ENCODE measurements at regions not wholly inside any gene's neighbourhood (a gene's known extent, or its start where the extent isn't known, plus 50 kb on each side); places are given as distances from the start of the nearest gene placed in this dataset.
"Not testable (repeated sequence)": the region's sequence is repeated elsewhere in the genome, so short reads cannot be mapped to it uniquely, and the experiment has no call there.

GRCh38 chr11:38582756-38583155 is 1984.7 kb upstream of the RAG2 start:
- DNase-seq = no peak

- DNase-seq = no peak
Measured at GRCh38 chr11:38582151-38582550, 1984.1 kb upstream of the RAG2 start.

DNA sequence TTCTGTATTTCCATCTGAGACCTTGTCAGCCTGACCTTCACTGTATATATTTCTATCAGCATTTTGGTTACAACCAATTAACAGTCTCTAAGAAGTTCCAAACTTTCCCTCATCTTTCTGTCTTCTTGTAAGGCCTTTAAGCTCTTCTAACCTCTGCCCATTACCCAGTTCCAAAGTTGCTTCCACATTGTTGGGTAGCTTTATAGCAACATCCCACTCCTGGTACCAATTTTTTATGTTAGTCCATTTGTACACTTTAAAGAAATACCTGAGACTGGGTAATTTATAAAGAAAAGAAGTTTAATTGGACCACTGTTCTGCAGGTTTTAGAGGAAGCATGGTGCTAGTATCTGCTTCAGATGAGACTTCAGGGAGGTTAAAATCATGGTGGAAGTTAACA is 1979.7 kb upstream of the RAG2 start:
- DNase-seq = no peak

DNA sequence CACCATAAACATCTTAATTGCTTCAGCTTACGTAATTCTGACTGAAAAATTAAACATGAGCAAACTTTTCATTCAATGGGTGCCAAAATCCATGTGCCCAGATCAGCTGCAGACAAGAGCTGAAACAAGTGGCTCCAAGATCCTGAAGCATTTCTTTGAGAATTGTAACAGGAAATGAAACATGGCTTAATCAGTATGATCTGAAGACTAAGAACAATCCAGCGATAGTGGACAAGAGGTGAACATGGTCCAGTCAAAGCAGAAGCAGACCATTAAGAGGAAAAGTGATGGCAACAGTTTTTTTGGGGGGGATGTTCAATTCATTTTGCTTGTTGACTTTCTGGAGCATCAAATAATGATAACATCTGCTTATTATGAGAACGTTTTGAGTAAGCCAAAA is 1964.5 kb upstream of the RAG2 start:
- no peak for DNase-seq

DNA sequence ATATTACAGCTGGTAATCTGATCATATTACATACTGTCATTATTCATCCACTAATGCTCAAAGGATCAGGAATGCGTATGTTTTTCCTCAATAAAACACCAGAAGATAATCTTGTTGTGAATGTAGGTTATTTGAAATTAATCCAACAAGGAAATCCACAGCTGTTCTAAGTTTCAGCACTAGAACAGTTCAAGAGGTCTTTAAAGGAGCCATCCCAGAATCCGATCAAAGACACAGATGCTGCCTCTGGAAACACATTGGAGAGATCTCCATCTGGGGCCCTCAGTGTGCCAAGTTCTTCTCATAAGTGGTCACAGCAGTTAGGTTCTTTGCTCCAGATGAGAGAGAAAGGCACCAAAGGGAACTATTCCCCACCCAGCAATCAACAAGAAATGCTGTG is 1955.1 kb upstream of the RAG2 start:
- no peak for DNase-seq

DNA sequence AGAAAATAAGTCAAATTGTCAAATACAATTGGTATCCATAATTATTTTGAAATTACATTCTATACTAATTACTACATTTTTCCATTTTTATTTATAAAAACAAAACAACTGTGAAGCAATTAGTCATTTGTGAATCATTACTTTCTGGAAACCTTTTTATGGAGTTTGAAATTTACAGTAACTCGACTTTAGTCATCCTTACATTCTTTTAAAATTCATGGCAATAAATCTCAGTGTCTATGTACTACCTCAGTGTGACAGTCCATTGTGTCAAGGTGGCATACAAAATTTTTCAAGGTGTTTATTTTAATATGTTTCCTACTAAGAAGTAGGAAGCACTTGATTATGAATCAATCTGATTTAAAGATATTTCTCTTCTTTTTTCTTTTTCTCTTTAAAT is 1949.4 kb upstream of the RAG2 start:
- DNase-seq = no peak

GRCh38 chr11:38543986-38544385 is 1946.0 kb upstream of the RAG2 start:
- DNase-seq = no peak

DNA sequence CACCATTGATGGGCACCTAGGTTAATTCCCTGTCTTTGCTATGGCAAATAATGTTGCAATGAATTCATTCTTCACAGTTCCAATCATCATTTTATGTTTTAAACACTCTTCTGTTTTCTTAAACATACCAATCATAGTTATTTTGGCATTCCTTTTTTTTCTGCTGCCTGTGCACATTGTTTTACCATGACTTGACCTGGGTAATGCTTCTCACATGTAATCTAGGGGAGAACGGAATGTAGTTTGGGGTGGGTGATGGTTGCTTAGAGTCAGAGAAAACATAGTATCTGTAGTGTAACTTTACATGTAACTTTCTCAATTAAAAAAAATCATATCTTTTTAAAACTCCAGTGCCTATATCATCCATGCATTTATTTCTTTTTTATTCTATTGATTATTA is 1945.3 kb upstream of the RAG2 start:
- no peak for DNase-seq

- DNase-seq = no peak
Measured at GRCh38 chr11:38538866-38539680, 1941.0 kb upstream of the RAG2 start.

DNA sequence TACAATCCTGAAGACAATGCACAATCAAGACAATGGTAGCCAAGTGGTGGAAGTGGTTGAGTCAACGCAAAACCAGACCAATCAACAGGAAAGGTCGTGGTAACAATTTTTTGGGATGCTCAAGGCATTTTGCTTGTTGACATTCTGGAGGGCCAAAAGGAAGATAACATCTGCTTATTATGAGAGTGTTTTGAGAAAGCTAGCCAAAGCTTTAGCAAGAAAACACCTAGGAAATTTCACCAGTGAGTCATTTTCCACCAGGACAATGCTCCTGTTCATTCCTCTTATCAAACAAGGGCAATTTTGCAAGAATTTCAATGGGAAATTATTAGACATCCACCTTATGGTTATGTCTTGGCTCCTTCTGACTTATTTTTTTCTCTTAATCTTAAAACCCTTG is 1932.2 kb upstream of the RAG2 start:
- DNase-seq = no peak

DNA sequence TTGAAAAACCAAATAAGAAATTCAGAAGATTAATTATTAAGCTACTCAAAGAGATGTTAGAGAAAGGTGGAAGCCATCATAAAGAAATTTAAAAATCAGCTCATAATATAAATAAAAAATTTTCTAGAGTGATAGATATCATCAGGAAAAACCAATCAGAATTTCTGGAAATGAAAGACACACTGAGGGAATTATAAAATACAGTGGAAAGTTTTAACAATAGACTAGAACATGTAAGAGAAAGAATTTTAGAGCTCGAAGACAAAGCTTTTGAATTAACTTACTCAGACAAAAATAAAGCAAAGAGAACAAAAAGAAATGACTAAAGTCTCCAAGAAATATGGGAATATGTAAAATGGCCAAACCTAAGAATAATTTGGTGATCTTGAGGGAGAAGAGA is 1926.9 kb upstream of the RAG2 start:
- DNase-seq = no peak

DNA sequence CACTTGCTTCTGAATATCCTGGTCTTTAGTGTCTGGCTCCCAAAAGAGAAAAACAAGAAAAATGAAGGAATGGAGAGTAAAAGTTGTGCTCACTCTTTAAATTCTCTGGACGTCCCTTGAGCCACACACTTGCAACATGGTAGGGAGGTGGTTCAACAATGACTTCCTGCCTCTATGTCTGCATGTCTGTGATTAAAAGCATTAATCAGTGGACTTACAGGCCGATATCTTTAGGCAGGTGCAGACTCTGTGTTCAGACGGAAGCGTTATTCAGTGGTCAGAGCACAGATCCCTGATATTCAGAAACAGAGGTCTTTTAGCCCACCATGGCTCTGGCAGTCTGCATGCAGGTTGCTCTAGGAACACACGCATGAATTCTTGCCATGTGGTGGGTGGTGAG is 1920.0 kb upstream of the RAG2 start:
- DNase-seq = no peak

DNA sequence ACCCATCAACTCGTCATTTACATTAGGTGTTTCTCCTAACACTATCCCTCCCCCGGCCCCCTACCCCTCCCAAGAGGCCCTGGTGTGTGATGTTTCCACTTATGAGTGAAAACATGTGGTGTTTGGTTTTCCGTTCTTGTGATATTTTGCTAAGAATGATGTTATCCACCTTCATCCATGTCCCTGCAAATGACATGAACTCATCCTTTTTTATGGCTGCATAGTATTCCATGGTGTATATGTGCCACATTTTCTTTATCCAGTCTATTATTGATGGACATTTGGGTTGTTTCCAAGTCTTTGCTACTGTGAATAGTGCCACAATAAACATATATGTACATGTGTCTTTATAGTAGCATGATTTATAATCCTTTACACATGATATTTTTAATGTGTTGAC is 1914.8 kb upstream of the RAG2 start:
- DNase-seq = not testable (repeated sequence)

GRCh38 chr11:38510041-38510440 is 1912.0 kb upstream of the RAG2 start:
- no peak for DNase-seq

GRCh38 chr11:38503876-38504275 is 1905.8 kb upstream of the RAG2 start:
- DNase-seq = no peak

DNA sequence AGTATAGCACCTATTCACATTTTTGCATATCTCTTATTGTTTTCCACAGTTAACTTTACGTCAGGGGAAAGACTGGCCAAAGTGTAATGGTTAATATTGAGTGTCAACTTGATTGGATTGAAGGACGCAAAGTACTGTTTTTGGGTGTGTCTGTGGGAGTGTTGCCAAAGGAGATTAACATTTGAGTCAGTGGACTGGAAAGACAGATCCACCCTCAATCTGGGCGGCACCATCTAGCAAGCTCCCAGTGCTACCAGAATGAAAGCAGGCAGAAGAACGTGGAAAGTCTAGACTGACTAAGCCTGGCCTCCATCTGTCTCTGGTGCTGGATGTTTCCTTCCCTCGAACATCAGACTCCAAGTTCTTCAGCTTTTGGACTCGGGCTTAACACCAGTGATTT is 1900.7 kb upstream of the RAG2 start:
- no peak for DNase-seq

GRCh38 chr11:38491986-38492385 is 1894.0 kb upstream of the RAG2 start:
- no peak for DNase-seq

DNA sequence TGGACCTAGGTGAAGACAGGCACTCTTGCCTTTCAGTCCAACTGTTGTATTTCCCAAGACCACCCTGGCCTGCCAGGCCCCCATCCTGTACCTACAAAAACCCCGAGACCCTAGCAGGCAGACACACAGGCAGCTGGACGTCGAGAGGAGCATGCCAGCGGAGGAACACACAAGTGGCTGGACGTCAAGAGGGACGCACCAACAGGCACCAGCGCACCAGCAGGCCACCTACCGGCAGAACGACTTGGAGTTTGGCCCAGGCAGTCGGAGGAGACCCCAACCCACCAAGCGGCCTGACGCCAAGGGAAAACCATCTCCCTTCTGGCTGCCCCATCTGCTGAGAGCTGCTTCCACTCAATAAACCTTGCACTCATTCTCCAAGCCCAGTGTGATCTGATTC is 1883.4 kb upstream of the RAG2 start:
- DNase-seq = no peak

DNA sequence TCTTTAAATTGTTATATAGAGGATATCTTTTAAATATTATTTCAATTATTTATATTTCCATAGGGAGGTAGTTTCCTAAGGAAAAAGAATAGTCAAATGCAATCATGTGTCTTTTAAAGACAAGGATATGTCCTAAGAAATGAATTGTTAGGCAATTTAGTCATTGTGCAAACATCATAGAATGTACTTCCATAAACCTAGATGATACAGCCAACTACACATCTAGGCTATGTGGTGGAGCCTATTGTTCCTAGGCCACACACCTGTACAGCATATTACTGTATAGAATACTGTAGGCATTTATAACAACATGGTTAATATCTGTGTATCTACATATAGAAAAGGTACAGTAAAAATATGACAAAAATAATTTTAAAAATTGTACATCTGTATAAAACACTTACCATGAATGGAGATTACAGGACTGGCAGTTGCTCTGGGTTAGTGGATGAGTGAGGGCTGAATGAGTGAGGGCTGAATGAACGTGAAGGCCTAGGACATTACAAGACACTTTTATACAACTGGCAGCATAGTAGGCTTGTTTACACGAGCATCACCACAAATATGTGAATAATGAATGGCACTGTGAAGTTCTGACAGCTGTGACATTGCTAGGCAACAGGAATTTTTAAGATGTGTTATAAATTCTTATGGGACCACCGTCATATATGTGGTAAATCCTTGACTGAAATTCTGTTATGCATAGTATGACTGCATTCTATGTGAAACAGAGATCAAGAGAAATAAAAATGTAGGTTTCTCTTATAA is 1879.0 kb upstream of the RAG2 start:
- DNase-seq = no peak

DNA sequence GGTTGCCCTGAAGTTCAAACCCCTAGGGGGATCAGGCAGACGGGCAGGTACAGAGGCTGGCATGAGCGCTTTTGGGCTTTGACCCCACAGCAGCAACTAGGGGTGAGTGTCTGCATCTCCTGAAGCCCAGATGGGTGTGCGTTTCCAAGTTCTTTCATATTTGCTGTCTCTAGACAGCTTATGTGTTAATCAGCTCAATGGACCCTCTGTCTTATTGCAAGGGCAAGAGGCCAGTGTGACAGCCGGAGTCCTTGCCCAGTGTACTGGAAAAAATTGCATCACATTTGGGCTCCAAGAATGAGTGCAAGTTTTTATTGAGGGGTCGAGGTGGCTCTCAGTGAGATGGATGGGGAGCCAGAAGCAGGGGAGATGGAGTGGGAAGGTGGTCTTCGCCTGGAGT is 1863.7 kb upstream of the RAG2 start:
- no peak for DNase-seq

DNA sequence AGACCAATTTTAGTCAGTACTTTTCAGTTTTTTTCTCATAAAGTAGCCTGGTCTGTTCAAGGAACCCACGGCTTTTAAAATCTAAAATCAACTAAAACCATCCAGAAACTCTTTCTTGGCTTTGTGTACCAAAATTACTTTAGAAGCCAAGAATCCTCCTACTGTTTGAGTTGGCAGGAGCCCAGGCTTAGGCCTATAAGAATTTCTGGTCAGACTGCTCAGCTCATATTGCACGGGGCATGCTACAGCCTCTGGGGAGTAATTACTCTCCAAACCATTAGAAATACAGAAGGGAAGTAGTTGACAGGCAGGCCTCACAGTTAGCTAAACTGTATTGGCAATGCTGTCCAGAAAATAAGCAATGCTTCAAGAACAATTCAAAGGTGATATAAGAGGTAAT is 1862.9 kb upstream of the RAG2 start:
- no peak for DNase-seq

DNA sequence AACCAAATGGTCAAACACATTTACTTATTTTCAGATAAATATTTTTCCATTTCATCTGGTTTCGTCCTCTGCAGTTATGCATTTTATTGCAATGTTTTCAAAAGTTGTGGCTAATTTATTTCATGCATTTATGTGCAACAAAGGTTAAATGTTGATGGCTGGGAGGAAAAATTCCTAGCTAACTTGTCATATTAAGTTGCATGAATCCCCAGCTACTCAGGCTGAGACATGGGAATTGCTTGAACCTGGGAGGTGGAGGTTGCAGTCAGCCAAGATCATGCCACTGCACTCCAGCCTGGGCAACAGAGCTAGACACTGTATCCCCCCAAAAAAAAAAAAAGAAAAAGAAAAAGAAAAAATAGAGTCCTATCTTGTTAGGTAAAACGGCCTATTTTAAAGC is 1862.4 kb upstream of the RAG2 start:
- DNase-seq = no peak

GRCh38 chr11:38456371-38456770 is 1858.3 kb upstream of the RAG2 start:
- DNase-seq = no peak
